ENCODE measurements at regions not wholly inside any gene's neighbourhood (a gene's known extent, or its start where the extent isn't known, plus 50 kb on each side); places are given as distances from the start of the nearest gene placed in this dataset.
A peak's percentile ranks its signal among the peaks of the same experiment; 100 is the strongest.

- Mint-ChIP-seq H3K36me3 (ENCODE audit: insufficient read depth) (no peaks in the 10 kb centered on the region), H3K4me1 (no peaks in the 10 kb centered on the region), H3K9me3 (peaks cover 4% of the 10 kb centered on the region), H3K27ac (ENCODE audit: low read depth) (no peak overlapping the region), H3K27me3 (peaks cover 23% of the 10 kb centered on the region), H3K4me3 (no peak overlapping the region)
- ATAC-seq (replicated peaks; ENCODE audit: extremely low read depth, poor library complexity, severe bottlenecking), result no peak
- no peak for DNase-seq (ENCODE audit: low spot score in 2 of 2)
Measured at GRCh38 chr1:115545791-115546733, 95.7 kb upstream of the VANGL1 start.

DNA sequence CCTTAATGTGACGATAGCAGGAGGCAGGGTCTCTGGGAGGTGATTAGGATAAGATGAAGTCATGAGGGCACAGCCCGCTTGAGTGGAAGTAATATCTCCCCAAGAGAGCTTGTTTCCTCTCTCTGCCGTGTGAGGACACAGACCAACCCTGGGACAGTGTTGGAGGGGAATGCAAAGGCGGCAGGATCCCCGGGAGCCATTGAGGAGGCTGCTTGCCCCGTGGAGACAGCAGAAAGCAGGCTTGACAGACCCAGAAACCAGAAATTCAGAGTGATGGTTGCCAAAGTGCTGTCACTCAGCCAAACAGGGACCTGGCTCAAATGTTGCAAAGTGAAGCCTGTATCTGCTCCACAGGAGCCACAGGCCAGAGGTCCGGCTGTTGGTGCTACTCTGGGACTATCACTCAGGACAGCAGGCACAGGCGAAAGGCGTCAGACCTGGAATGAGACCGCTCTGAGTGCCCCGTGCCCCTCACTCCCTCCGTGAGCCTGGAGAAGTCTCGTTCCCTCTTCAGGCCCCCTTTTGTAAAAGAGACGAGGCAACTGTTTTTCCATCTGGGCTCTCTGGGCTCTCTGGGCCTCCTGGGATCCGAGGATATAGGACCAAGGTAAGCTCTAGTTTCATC is 96.6 kb upstream of the VANGL1 start:
- no peaks in the 10 kb centered on the region for H3K4me1 Mint-ChIP-seq
- no peaks in the 10 kb centered on the region for H3K36me3 Mint-ChIP-seq (ENCODE audit: insufficient read depth)
- ATAC-seq (replicated peaks; ENCODE audit: extremely low read depth, poor library complexity, severe bottlenecking), result no peak

DNA sequence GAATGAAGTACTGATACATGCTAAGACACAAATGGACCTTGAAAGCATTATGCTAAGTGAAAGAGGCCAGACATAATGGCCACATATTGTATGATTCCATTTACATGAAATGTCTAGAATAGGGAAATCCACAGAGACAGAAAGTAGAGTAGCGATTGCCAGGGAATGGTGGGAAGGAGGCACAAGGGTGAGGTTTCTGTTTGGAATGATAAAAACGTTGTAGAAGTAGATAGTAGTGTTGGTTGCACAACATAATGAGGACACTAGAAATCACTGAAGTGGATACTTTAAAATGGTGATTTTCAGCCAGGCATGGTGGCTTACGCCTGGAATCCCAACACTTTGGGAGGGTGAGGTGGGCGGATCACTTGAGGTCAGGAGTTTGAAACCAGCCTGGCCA is 97.6 kb upstream of the VANGL1 start:
- DNase-seq (ENCODE audit: low spot score in 2 of 2) (no peak), ATAC-seq (replicated peaks; ENCODE audit: extremely low read depth, poor library complexity, severe bottlenecking) (no peak)
- Mint-ChIP-seq H3K27me3 (peaks cover 19% of the 10 kb centered on the region), H3K9me3 (no peaks in the 10 kb centered on the region), H3K4me3 (no peak overlapping the region), H3K36me3 (ENCODE audit: insufficient read depth) (no peaks in the 10 kb centered on the region), H3K4me1 (no peaks in the 10 kb centered on the region), H3K27ac (ENCODE audit: low read depth) (no peak overlapping the region)

More for the DNA sequence above, 96.6 kb upstream of the VANGL1 start:
- Mint-ChIP-seq H3K4me3 (no peak overlapping the region), H3K27me3 (peaks cover 15% of the 10 kb centered on the region), H3K9me3 (no peaks in the 10 kb centered on the region), H3K27ac (ENCODE audit: low read depth) (no peak overlapping the region)
- no peak for DNase-seq (ENCODE audit: low spot score in 2 of 2)

- Mint-ChIP-seq H3K4me3 (no peak overlapping the region), H3K27me3 (peaks cover 28% of the 10 kb centered on the region), H3K4me1 (no peaks in the 10 kb centered on the region), H3K27ac (ENCODE audit: low read depth) (no peak overlapping the region), H3K9me3 (no peaks in the 10 kb centered on the region), H3K36me3 (ENCODE audit: insufficient read depth) (no peaks in the 10 kb centered on the region)
- ATAC-seq (replicated peaks; ENCODE audit: extremely low read depth, poor library complexity, severe bottlenecking) (no peak), DNase-seq (ENCODE audit: low spot score in 2 of 2) (no peak)
Measured at GRCh38 chr1:115543247-115543646, 98.5 kb upstream of the VANGL1 start.

GRCh38 chr1:115539736-115540135 is 102.0 kb upstream of the VANGL1 start:
- ATAC-seq (replicated peaks; ENCODE audit: extremely low read depth, poor library complexity, severe bottlenecking), result no peak
- no peaks in the 10 kb centered on the region for H3K36me3 Mint-ChIP-seq (ENCODE audit: insufficient read depth)
- H3K4me3 Mint-ChIP-seq, result no peak overlapping the region
- H3K9me3 Mint-ChIP-seq, result no peaks in the 10 kb centered on the region
- H3K27me3 Mint-ChIP-seq, result peaks cover 41% of the 10 kb centered on the region
- H3K27ac Mint-ChIP-seq (ENCODE audit: low read depth), result no peak overlapping the region
- no peaks in the 10 kb centered on the region for H3K4me1 Mint-ChIP-seq
- no peak for DNase-seq (ENCODE audit: low spot score in 2 of 2)

DNA sequence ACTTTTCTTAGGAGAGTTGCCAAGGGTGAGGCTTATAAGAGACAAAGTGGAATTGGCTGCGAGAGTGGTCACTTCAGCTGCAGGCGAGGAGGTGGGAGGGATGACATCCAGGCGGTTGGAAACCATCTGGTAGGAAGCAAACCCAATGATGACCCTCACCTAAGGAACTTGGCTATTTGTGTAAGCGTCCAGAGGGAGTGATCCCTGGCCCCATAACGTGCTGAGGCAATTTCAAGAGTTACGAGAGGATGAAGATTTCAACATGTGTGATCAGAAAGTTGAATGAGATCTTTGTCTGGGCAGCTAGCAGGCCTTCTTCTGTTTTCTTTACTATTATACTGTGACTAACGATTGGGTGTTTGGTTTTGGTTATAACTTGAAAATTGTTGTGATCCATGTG is 102.7 kb upstream of the VANGL1 start:
- ATAC-seq (replicated peaks; ENCODE audit: extremely low read depth, poor library complexity, severe bottlenecking), result no peak
- peaks cover 41% of the 10 kb centered on the region for H3K27me3 Mint-ChIP-seq
- no peak for DNase-seq (ENCODE audit: low spot score in 2 of 2)
- H3K9me3 Mint-ChIP-seq, result no peaks in the 10 kb centered on the region
- H3K4me1 Mint-ChIP-seq, result no peaks in the 10 kb centered on the region
- H3K36me3 Mint-ChIP-seq (ENCODE audit: insufficient read depth), result no peaks in the 10 kb centered on the region
- H3K4me3 Mint-ChIP-seq, result no peak overlapping the region
- no peak overlapping the region for H3K27ac Mint-ChIP-seq (ENCODE audit: low read depth)

DNA sequence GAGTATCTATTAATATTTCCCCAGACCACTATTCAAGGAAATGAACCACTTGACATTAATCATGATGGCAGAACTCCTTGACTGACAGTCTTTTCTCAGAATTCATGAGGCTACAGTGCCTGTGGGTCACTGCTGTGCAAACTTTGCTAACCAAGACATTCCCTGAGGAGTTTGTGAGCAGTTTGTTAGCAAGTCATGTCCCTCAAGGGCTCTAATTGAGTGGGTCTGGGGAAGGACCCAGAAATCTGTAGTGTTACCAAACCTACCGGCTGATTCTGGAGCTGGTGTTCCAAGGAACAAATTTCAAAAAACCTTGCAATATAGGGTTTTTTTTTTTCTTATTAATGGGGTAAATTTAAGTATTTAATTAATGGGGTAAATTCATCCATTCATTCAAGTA is 103.2 kb upstream of the VANGL1 start:
- Mint-ChIP-seq H3K4me1 (no peaks in the 10 kb centered on the region), H3K36me3 (ENCODE audit: insufficient read depth) (no peaks in the 10 kb centered on the region), H3K4me3 (no peak overlapping the region), H3K27ac (ENCODE audit: low read depth) (no peak overlapping the region), H3K9me3 (no peaks in the 10 kb centered on the region), H3K27me3 (peaks cover 41% of the 10 kb centered on the region)
- ATAC-seq (replicated peaks; ENCODE audit: extremely low read depth, poor library complexity, severe bottlenecking) (no peak), DNase-seq (ENCODE audit: low spot score in 2 of 2) (no peak)

DNA sequence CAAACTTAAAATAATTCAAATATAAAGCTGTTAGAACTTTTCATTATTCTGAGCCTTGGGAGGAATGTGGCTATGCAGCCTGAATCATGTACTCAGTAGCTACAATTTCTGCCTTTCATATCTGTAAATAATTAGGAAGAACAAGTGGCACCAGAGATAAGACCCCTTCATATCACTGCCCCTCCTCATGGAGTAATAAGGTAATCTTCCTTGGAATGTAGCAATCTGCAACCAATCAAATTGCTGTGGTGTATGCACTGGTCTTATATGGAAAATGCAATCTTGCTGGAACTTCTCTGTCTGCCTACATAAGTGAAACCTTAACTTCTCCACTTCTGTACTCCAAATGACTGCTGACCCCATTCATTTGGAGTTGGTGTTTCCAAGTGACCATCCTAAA is 104.4 kb upstream of the VANGL1 start:
- DNase-seq (ENCODE audit: low spot score in 2 of 2) (no peak), ATAC-seq (replicated peaks; ENCODE audit: extremely low read depth, poor library complexity, severe bottlenecking) (no peak)

GRCh38 chr1:115536279-115536816 is 105.4 kb upstream of the VANGL1 start:
- no peak for ATAC-seq (replicated peaks; ENCODE audit: extremely low read depth, poor library complexity, severe bottlenecking)
- no peak for DNase-seq (ENCODE audit: low spot score in 2 of 2)
- Mint-ChIP-seq H3K36me3 (ENCODE audit: insufficient read depth) (no peaks in the 10 kb centered on the region), H3K27me3 (peaks cover 44% of the 10 kb centered on the region), H3K4me3 (no peak overlapping the region), H3K4me1 (no peaks in the 10 kb centered on the region), H3K27ac (ENCODE audit: low read depth) (no peak overlapping the region), H3K9me3 (no peaks in the 10 kb centered on the region)

More for the DNA sequence above, 104.4 kb upstream of the VANGL1 start:
- no peaks in the 10 kb centered on the region for H3K4me1 Mint-ChIP-seq
- H3K36me3 Mint-ChIP-seq (ENCODE audit: insufficient read depth), result no peaks in the 10 kb centered on the region
- no peak overlapping the region for H3K27ac Mint-ChIP-seq (ENCODE audit: low read depth)
- no peak overlapping the region for H3K4me3 Mint-ChIP-seq
- peaks cover 44% of the 10 kb centered on the region for H3K27me3 Mint-ChIP-seq
- no peaks in the 10 kb centered on the region for H3K9me3 Mint-ChIP-seq

GRCh38 chr1:115534106-115534505 is 107.7 kb upstream of the VANGL1 start:
- H3K9me3 Mint-ChIP-seq, result no peaks in the 10 kb centered on the region
- H3K27me3 Mint-ChIP-seq, result peaks cover 47% of the 10 kb centered on the region
- DNase-seq (ENCODE audit: low spot score in 2 of 2), result no peak
- H3K4me3 Mint-ChIP-seq, result no peak overlapping the region
- H3K36me3 Mint-ChIP-seq (ENCODE audit: insufficient read depth), result no peaks in the 10 kb centered on the region
- no peak for ATAC-seq (replicated peaks; ENCODE audit: extremely low read depth, poor library complexity, severe bottlenecking)
- H3K27ac Mint-ChIP-seq (ENCODE audit: low read depth), result no peak overlapping the region
- H3K4me1 Mint-ChIP-seq, result no peaks in the 10 kb centered on the region

DNA sequence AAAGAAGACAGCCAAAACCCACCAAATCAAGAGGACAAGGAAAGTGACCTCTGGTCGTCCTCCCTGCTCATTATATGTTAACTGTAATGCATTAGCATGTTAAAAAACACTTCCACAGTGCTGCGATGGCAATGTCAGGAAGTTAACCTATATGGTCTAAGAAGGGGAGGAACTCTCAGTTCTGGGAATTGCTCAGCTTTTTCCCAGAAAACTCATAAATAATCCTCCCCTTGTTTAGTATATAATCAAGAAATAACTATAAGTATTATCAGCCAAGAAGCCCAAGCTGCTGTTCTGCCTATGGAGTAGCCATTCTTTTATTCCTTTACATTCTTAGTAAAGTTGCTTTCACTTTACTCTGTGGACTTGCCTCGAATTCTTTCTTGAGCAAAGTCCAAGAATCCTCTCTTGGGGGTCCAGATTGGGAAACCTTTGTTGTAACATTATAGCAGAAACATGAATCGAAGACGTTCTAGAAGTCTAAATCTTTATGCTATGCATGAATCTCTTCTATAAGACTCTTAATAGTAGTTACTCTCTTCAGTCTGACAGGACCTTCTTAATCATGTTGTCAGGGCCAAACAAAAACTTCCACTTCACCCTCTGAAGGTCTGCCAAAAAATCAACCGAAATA is 110.0 kb upstream of the VANGL1 start:
- ATAC-seq (replicated peaks; ENCODE audit: extremely low read depth, poor library complexity, severe bottlenecking) (no peak), DNase-seq (ENCODE audit: low spot score in 2 of 2) (no peak)
- peaks cover 48% of the 10 kb centered on the region for H3K27me3 Mint-ChIP-seq
- H3K36me3 Mint-ChIP-seq (ENCODE audit: insufficient read depth), result no peaks in the 10 kb centered on the region
- H3K4me3 Mint-ChIP-seq, result no peak overlapping the region
- H3K4me1 Mint-ChIP-seq, result no peaks in the 10 kb centered on the region
- no peaks in the 10 kb centered on the region for H3K9me3 Mint-ChIP-seq
- H3K27ac Mint-ChIP-seq (ENCODE audit: low read depth), result peak overlapping the region; percentile 58

DNA sequence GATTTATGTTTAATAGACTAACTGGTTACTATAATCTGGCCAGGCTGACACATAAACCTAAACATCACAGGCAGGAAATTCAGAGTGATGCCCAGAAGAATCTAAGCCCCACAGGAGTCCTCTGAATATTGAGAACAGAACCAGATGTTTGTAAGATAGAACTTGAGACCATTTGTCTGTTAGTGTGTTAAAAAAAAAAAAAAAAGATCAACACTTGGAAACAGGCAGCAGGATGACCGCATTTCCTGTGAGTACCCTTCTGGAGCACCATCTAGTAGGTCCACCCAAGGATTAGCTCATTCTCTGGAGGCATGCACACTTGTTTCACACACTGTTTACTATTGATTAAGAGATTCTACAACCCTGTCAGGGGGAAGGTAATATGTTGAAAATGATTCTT is 111.4 kb upstream of the VANGL1 start:
- Mint-ChIP-seq H3K36me3 (ENCODE audit: insufficient read depth) (no peaks in the 10 kb centered on the region), H3K4me3 (no peak overlapping the region), H3K27ac (ENCODE audit: low read depth) (no peak overlapping the region), H3K27me3 (peaks cover 40% of the 10 kb centered on the region), H3K4me1 (no peaks in the 10 kb centered on the region), H3K9me3 (no peaks in the 10 kb centered on the region)
- no peak for ATAC-seq (replicated peaks; ENCODE audit: extremely low read depth, poor library complexity, severe bottlenecking)
- no peak for DNase-seq (ENCODE audit: low spot score in 2 of 2)

All from central memory CD8-positive, alpha-beta T cell (primary cell).